ENCODE measurements at regions not wholly inside any gene's neighbourhood (a gene's known extent, or its start where the extent isn't known, plus 50 kb on each side); places are given as distances from the start of the nearest gene placed in this dataset.

DNA sequence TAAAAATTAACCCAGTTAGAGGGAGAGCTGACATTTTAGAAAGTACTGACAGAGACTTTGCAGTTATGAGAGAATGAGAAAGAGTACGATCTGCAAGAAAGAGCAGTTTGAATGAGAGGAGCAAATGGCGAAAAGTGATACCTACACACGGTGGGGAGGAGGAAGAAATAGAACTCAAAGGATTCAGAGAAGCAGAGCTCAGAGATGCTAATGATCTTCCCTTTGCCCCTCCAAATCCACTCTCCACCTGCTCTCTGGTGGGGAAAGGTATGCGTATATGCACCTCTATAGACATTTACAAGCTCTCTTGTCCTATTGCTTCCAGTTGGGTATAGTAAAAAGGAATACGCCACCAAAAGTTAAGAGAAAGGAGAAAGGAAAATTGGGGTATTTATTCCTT, 123.3 kb upstream of the TTC14 start:
- Mint-ChIP-seq H3K9me3 (peaks cover 10 to 12% of the 10 kb centered on the region in 2 donors), H3K27me3 (ENCODE audit: low read depth in 2 of 2) (no peaks in the 10 kb centered on the region), H3K27ac (no peak overlapping the region), H3K4me1 (no peaks in the 10 kb centered on the region), H3K4me3 (no peak overlapping the region), H3K36me3 (no peaks in the 10 kb centered on the region)
- H3K36me3 ChIP-seq (ENCODE audit: control insufficient read depth, insufficient read depth, low read length): no peaks in the 10 kb centered on the region
- H3K27me3 ChIP-seq (ENCODE audit: control insufficient read depth, insufficient read depth, low read length): no peaks in the 10 kb centered on the region
- H3K27ac ChIP-seq (ENCODE audit: low read length): no peak overlapping the region
- no peak for TF ChIP-seq CTCF (IDR thresholded peaks at IDR 0.05)
- DNase-seq: no peak
- intact Hi-C loops (cut with micrococcal nuclease): no loop called here
- WGBS (ENCODE audit: insufficient coverage): 84% methylated on average over 4 of the region's 5 CpGs
- H3K4me3 ChIP-seq (ENCODE audit: low read length): no peak overlapping the region
- H3K9me3 ChIP-seq (ENCODE audit: control insufficient read depth, insufficient read depth, low read length): no peaks in the 10 kb centered on the region
- ATAC-seq: no peak
- H3K4me1 ChIP-seq (ENCODE audit: control insufficient read depth, insufficient read depth, low read length): no peaks in the 10 kb centered on the region

DNA sequence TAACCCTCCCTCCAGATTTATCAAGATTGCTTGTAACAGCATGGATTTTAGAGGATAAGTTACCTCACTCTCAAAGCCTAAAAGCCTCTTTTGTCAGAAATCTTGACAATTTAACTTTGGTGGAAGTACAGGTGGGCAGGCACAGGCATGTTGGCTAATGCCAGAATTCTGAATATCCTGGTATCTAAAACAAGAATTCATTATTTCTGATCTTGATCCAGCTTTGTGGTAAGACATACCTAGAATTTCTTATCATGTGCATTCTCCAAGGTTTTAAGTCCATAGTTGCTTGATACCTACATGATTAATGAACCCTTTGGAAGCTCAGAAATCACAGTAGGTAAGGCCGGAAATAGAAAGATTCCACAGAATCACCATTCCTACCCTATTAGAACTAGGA, 109.9 kb upstream of the TTC14 start:
- ATAC-seq (no peak), DNase-seq (no peak)
- TF ChIP-seq CTCF (IDR thresholded peaks at IDR 0.05): no peak
- H3K27me3 Mint-ChIP-seq (ENCODE audit: low read depth in 2 of 2): no peaks in the 10 kb centered on the region
- H3K36me3 ChIP-seq (ENCODE audit: control insufficient read depth, insufficient read depth, low read length): no peaks in the 10 kb centered on the region
- intact Hi-C loops (cut with micrococcal nuclease): no loop called here
- peaks cover 11 to 13% of the 10 kb centered on the region in 2 donors for H3K9me3 Mint-ChIP-seq
- no peaks in the 10 kb centered on the region for H3K36me3 Mint-ChIP-seq
- no peak overlapping the region for H3K4me3 Mint-ChIP-seq
- H3K4me1 Mint-ChIP-seq: no peaks in the 10 kb centered on the region
- no peak overlapping the region for H3K27ac ChIP-seq (ENCODE audit: low read length)
- H3K27ac Mint-ChIP-seq: no peak overlapping the region
- H3K9me3 ChIP-seq (ENCODE audit: control insufficient read depth, insufficient read depth, low read length): no peaks in the 10 kb centered on the region
- no peaks in the 10 kb centered on the region for H3K4me1 ChIP-seq (ENCODE audit: control insufficient read depth, insufficient read depth, low read length)
- 92% methylated on average over 1 of the region's 1 CpG for WGBS (ENCODE audit: insufficient coverage)
- H3K4me3 ChIP-seq (ENCODE audit: low read length): no peak overlapping the region
- H3K27me3 ChIP-seq (ENCODE audit: control insufficient read depth, insufficient read depth, low read length): no peaks in the 10 kb centered on the region

GRCh38 chr3:180496995-180497394, 105.0 kb upstream of the TTC14 start:
- no peak overlapping the region for H3K4me3 ChIP-seq (ENCODE audit: low read length)
- no peak overlapping the region for H3K4me3 Mint-ChIP-seq
- peaks cover 11 to 14% of the 10 kb centered on the region in 2 donors for H3K9me3 Mint-ChIP-seq
- intact Hi-C loops (cut with micrococcal nuclease): no loop called here
- no peak for TF ChIP-seq CTCF (IDR thresholded peaks at IDR 0.05)
- no peaks in the 10 kb centered on the region for H3K4me1 Mint-ChIP-seq
- no peak overlapping the region for H3K27ac ChIP-seq (ENCODE audit: low read length)
- H3K27me3 ChIP-seq (ENCODE audit: control insufficient read depth, insufficient read depth, low read length): no peaks in the 10 kb centered on the region
- WGBS (ENCODE audit: insufficient coverage): 93% methylated on average over 2 of the region's 3 CpGs
- DNase-seq: no peak
- H3K9me3 ChIP-seq (ENCODE audit: control insufficient read depth, insufficient read depth, low read length): no peaks in the 10 kb centered on the region
- no peaks in the 10 kb centered on the region for H3K36me3 ChIP-seq (ENCODE audit: control insufficient read depth, insufficient read depth, low read length)
- no peaks in the 10 kb centered on the region for H3K4me1 ChIP-seq (ENCODE audit: control insufficient read depth, insufficient read depth, low read length)
- H3K27ac Mint-ChIP-seq: no peak overlapping the region
- no peak for ATAC-seq
- no peaks in the 10 kb centered on the region for H3K36me3 Mint-ChIP-seq
- H3K27me3 Mint-ChIP-seq (ENCODE audit: low read depth in 2 of 2): no peaks in the 10 kb centered on the region

- no peak overlapping the region for H3K4me3 ChIP-seq (ENCODE audit: low read length)
- WGBS (ENCODE audit: insufficient coverage): 94% methylated on average over 2 of the region's 2 CpGs
- DNase-seq (no peak), ATAC-seq (no peak)
- Mint-ChIP-seq H3K4me1 (no peaks in the 10 kb centered on the region), H3K27ac (no peak overlapping the region), H3K4me3 (no peak overlapping the region), H3K9me3 (peaks cover 26 to 37% of the 10 kb centered on the region in 2 donors), H3K27me3 (ENCODE audit: low read depth in 2 of 2) (no peaks in the 10 kb centered on the region), H3K36me3 (peaks cover 6% of the 10 kb centered on the region)
- no peaks in the 10 kb centered on the region for H3K9me3 ChIP-seq (ENCODE audit: control insufficient read depth, insufficient read depth, low read length)
- TF ChIP-seq CTCF (IDR thresholded peaks at IDR 0.05): no peak
- no peak overlapping the region for H3K27ac ChIP-seq (ENCODE audit: low read length)
- H3K27me3 ChIP-seq (ENCODE audit: control insufficient read depth, insufficient read depth, low read length): no peaks in the 10 kb centered on the region
- H3K4me1 ChIP-seq (ENCODE audit: control insufficient read depth, insufficient read depth, low read length): no peaks in the 10 kb centered on the region
- intact Hi-C loops (cut with micrococcal nuclease): no loop called here
- H3K36me3 ChIP-seq (ENCODE audit: control insufficient read depth, insufficient read depth, low read length): no peaks in the 10 kb centered on the region
Observed at GRCh38 chr3:180516368-180516767, 85.6 kb upstream of the TTC14 start.
